ENCODE measurements at regions not wholly inside any gene's neighbourhood (a gene's known extent, or its start where the extent isn't known, plus 50 kb on each side); places are given as distances from the start of the nearest gene placed in this dataset.

DNA sequence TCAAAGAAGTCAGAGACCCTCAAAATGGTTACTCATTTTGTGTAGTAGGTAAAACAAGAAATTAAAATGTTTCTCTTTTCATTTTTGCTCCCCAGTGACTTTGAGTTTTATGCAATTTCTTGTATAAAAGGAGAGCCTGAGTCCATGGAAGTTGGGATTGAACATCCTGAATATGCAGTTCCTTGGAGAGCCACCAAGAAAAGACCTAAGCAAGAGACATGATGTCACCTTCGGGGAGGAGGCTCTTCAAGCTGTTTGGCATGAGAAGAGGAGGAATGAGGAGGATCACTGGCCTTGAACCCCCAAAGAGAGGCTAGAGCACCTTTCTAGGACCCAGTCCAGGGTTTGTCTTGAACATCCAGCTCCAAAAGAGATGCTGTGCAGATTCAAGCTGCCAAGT, 62.3 kb upstream of the CALM2 start:
- DNase-seq (ENCODE audit: extremely low read depth in 1 of 2, low read depth in 1 of 2), result no peak

DNA sequence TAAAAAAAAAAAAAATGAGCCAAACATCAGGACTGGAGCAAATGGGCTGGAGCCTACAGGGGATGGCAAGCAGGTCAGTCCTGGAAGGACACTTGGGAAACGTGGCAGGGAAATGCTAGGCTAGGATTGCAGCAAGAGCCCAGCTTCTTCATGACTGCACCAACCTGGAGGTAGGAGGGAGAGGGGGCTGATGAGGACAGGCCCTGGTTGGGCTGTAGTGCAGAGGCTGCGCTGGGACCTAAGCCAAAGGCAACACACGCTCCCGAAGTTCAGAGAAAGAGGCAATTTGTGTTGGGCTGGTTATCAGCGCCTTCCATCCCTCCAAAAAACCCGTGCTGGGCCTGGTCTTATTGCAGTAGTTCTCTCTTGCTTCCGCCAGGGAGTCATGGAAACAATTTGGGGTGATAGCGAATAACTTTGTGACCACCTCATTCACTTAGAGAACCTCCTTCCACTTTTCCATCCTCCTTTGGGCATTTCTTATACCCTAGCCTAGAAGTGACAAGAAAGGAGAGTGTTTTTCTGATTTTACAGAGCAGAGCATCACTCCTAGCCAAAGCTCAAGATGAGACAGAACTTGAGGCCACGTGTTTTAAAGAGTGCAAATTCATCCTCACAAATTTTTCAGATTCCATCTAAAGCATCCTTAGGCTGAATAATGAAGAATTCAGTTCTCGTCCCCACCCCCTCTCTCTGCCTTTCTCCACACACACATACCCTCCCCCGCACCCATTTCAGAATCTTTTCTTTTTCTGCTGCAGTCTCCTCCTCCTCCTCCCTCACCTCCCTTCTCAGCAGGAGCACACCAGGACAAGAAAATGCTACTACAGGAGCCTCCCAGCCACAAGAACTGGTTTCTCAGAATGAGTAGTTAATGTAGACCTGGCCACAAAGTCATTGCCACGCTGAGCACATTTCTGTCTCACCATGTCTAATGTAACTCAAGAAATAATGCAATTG, 61.3 kb upstream of the CALM2 start:
- DNase-seq (ENCODE audit: extremely low read depth in 1 of 2, low read depth in 1 of 2), result no peak

DNA sequence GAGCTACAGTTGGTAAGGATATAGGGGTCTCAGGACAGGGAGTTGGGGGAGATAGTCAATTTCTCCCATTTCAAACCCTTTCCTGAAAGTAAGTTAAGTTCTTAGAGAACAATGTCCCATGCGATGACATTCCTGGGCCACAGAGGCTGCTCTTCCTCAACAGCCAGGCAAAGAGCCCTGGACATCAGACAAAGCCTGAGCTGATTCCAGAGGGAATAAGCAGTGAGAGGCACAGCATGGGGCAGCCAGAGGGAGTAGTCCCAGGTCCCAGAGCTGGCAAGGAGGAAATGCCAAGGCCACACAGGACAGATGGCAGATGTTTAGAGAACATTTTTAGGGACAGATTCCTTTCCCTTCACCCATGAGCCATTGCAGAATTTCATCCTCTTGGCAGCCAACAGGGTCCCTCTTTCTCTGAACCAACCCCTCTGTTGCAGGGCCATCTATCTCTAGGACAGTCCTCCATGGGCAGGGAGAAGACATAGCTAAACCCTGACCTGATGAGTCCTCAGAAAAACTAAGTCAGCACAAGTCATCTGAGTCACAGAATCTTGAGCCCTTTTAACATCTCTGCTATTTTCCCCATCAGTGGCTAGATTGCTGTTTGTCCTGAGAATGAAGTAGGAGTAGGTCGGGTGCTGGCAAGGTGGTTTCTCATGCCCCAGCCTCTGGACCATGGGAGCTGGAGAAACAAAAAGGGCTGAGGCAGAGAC, 60.3 kb upstream of the CALM2 start:
- DNase-seq (ENCODE audit: extremely low read depth in 1 of 2, low read depth in 1 of 2), result no peak

DNA sequence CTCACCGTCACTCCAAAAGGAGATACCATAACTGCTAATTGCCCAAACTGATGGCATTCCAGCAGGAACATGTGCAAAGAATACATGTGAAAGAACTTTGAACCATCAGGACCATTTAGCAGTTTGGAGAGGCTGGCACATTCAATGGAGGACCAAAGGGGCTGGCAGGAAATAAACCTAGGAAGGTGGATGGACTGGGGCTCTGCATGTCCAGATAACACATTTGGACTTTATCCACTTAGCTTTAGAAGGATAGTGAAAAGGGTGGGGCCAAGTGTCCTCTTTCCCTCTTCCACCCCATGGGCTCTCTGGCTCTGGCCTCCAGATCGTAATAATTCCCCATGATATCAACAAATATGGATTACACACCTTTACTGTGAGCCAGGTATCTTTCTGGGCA, 58.8 kb upstream of the CALM2 start:
- DNase-seq (ENCODE audit: extremely low read depth in 1 of 2, low read depth in 1 of 2), result no peak

- DNase-seq (ENCODE audit: extremely low read depth in 1 of 2, low read depth in 1 of 2), result no peak
Measured at GRCh38 chr2:47234456-47234855, 58.1 kb upstream of the CALM2 start.

DNA sequence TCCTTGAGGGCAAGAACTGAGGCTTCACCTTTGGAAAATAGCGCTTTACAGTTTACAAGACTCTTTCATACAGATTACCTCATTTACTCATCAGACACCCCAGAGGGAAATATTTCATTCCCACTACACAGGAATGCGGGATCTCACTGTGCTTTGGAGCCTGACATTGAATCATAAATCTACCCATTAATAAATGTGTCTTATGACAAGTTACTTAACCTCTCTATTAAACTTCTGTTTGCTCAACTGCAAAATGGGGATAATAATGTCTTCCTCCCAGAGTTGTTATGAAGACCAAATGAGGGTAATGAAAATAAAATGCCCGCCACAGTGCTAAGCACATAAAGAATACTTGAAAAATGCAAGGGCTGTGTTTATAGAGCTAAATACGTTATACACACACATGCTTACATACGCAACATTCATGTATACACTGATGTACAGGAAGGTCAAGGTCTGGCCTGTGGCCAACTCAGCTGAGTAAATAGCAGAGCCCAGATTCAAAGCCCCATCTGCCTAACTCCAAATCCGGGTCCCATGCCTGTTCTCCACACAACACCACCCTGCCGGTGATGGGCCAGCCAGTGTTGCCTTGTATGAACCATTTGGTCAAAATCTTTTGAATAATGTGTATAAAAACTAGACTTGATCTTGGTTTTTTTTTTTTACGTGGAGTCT, 56.6 kb upstream of the CALM2 start:
- DNase-seq (ENCODE audit: extremely low read depth in 1 of 2, low read depth in 1 of 2), result no peak

- no peak for DNase-seq (ENCODE audit: extremely low read depth in 1 of 2, low read depth in 1 of 2)
Measured at GRCh38 chr2:47230418-47230817, 54.1 kb upstream of the CALM2 start.

GRCh38 chr2:47227532-47228279, 51.4 kb upstream of the CALM2 start:
- DNase-seq (ENCODE audit: extremely low read depth in 1 of 2, low read depth in 1 of 2), result no peak

GRCh38 chr2:47226923-47227220, 50.6 kb upstream of the CALM2 start:
- DNase-seq (ENCODE audit: extremely low read depth in 1 of 2, low read depth in 1 of 2), result no peak

- no peak for DNase-seq (ENCODE audit: extremely low read depth in 1 of 2, low read depth in 1 of 2)
Measured at GRCh38 chr2:47226132-47226922, 50.0 kb upstream of the CALM2 start.
